GM19025 (cell line): ENCODE measurements at regions not wholly inside any gene's neighbourhood (a gene's known extent, or its start where the extent isn't known, plus 50 kb on each side); places are given as distances from the start of the nearest gene placed in this dataset.
"Not testable (repeated sequence)": the region's sequence is repeated elsewhere in the genome, so short reads cannot be mapped to it uniquely, and the experiment has no call there.

ENCODE experiments used
- ATAC-seq: cut with Tn5 transposase; IDR thresholded peaks from one replicate; pipeline ENCODE4 v1.9.1; 2021; ENCODE audit warnings: mild to moderate bottlenecking, low read depth, moderate library complexity; ENCODE audit not compliant: unreplicated experiment

- no peak for ATAC-seq
These were observed 245.0 kb upstream of the CPHXL start for GRCh38 chr16:75971334-75971733.

- ATAC-seq: no peak
These were observed 257.0 kb upstream of the CPHXL start for GRCh38 chr16:75983296-75983695.

GRCh38 chr16:75983741-75984381 is 257.6 kb upstream of the CPHXL start:
- ATAC-seq: no peak

- no peak for ATAC-seq
These were observed 261.0 kb upstream of the CPHXL start for GRCh38 chr16:75987323-75987722.

- ATAC-seq: no peak
These were observed 270.2 kb upstream of the CPHXL start for GRCh38 chr16:75996491-75996890.

GRCh38 chr16:75997606-75998005 is 271.3 kb upstream of the CPHXL start:
- no peak for ATAC-seq

GRCh38 chr16:76007645-76008044 is 269.6 kb upstream of the CNTNAP4 start:
- ATAC-seq: no peak

- ATAC-seq: no peak
These were observed 253.4 kb upstream of the CNTNAP4 start for GRCh38 chr16:76023835-76024234.

GRCh38 chr16:76035689-76036088 is 241.5 kb upstream of the CNTNAP4 start:
- ATAC-seq: no peak

GRCh38 chr16:76038097-76038496 is 239.1 kb upstream of the CNTNAP4 start:
- no peak for ATAC-seq

GRCh38 chr16:76052725-76053124 is 224.5 kb upstream of the CNTNAP4 start:
- ATAC-seq: no peak

- no peak for ATAC-seq
These were observed 218.0 kb upstream of the CNTNAP4 start for GRCh38 chr16:76059186-76059585.

GRCh38 chr16:76059701-76060100 is 217.5 kb upstream of the CNTNAP4 start:
- no peak for ATAC-seq

GRCh38 chr16:76071690-76072089 is 205.5 kb upstream of the CNTNAP4 start:
- no peak for ATAC-seq

GRCh38 chr16:76081967-76082366 is 195.2 kb upstream of the CNTNAP4 start:
- no peak for ATAC-seq

GRCh38 chr16:76106647-76107046 is 170.6 kb upstream of the CNTNAP4 start:
- ATAC-seq: no peak

- ATAC-seq: no peak
These were observed 168.7 kb upstream of the CNTNAP4 start for GRCh38 chr16:76108460-76108859.

- no peak for ATAC-seq
These were observed 162.5 kb upstream of the CNTNAP4 start for GRCh38 chr16:76114681-76115080.

- no peak for ATAC-seq
These were observed 158.9 kb upstream of the CNTNAP4 start for GRCh38 chr16:76118344-76118743.

- no peak for ATAC-seq
These were observed 155.6 kb upstream of the CNTNAP4 start for GRCh38 chr16:76121636-76122035.

- no peak for ATAC-seq
These were observed 153.2 kb upstream of the CNTNAP4 start for GRCh38 chr16:76123966-76124365.

GRCh38 chr16:76125871-76126270 is 151.3 kb upstream of the CNTNAP4 start:
- no peak for ATAC-seq

- ATAC-seq: not testable (repeated sequence)
These were observed 139.1 kb upstream of the CNTNAP4 start for GRCh38 chr16:76138056-76138455.
